ENCODE measurements at regions not wholly inside any gene's neighbourhood (a gene's known extent, or its start where the extent isn't known, plus 50 kb on each side); places are given as distances from the start of the nearest gene placed in this dataset.

- no peak for TF ChIP-seq CTCF (conservative IDR thresholded peaks at IDR 0.05)
- TF ChIP-seq ZFX (IDR thresholded peaks at IDR 0.05), result no peak
- H3K27ac ChIP-seq, result no peak overlapping the region
Observed at GRCh38 chr9:117587263-117587662, 116.9 kb upstream of the TLR4 start.

GRCh38 chr9:117574099-117574498 lies 130.1 kb upstream of the TLR4 start:
- no peak overlapping the region for H3K27ac ChIP-seq
- TF ChIP-seq CTCF (conservative IDR thresholded peaks at IDR 0.05) (no peak), ZFX (IDR thresholded peaks at IDR 0.05) (no peak)

GRCh38 chr9:117564839-117565238 lies 139.4 kb upstream of the TLR4 start:
- no peak overlapping the region for H3K27ac ChIP-seq
- no peak for TF ChIP-seq ZFX (IDR thresholded peaks at IDR 0.05)
- no peak for TF ChIP-seq CTCF (conservative IDR thresholded peaks at IDR 0.05)

GRCh38 chr9:117561761-117562160 lies 142.4 kb upstream of the TLR4 start:
- H3K27ac ChIP-seq, result no peak overlapping the region
- TF ChIP-seq ZFX (IDR thresholded peaks at IDR 0.05), result no peak
- no peak for TF ChIP-seq CTCF (conservative IDR thresholded peaks at IDR 0.05)

- peak; percentile 85 for TF ChIP-seq CTCF (conservative IDR thresholded peaks at IDR 0.05)
- TF ChIP-seq ZFX (IDR thresholded peaks at IDR 0.05), result no peak
- H3K27ac ChIP-seq, result no peak overlapping the region
Observed at GRCh38 chr9:117555964-117556629, 141.2 kb upstream of the ASTN2 start.

GRCh38 chr9:117552811-117553210 lies 138.0 kb upstream of the ASTN2 start:
- TF ChIP-seq CTCF (conservative IDR thresholded peaks at IDR 0.05), result no peak
- TF ChIP-seq ZFX (IDR thresholded peaks at IDR 0.05), result no peak

GRCh38 chr9:117551171-117551570 lies 136.3 kb upstream of the ASTN2 start:
- TF ChIP-seq ZFX (IDR thresholded peaks at IDR 0.05), result no peak

More at GRCh38 chr9:117552811-117553210, 138.0 kb upstream of the ASTN2 start:
- H3K27ac ChIP-seq, result no peak overlapping the region

GRCh38 chr9:117549444-117549843 lies 134.6 kb upstream of the ASTN2 start:
- TF ChIP-seq CTCF (conservative IDR thresholded peaks at IDR 0.05) (no peak), ZFX (IDR thresholded peaks at IDR 0.05) (no peak)
- H3K27ac ChIP-seq, result no peak overlapping the region

More at GRCh38 chr9:117551171-117551570, 136.3 kb upstream of the ASTN2 start:
- H3K27ac ChIP-seq, result no peak overlapping the region
